Activated CD4-positive, alpha-beta T cell treated with anti-CD3 and anti-CD28 coated beads for 36 hours (primary cell): ENCODE measurements at regions not wholly inside any gene's neighbourhood (a gene's known extent, or its start where the extent isn't known, plus 50 kb on each side); places are given as distances from the start of the nearest gene placed in this dataset.
"Not testable (repeated sequence)": the region's sequence is repeated elsewhere in the genome, so short reads cannot be mapped to it uniquely, and the experiment has no call there.

ENCODE experiments used
- ATAC-seq: fragments of 200-7000 bp; cut with Tn5 transposase; one replicate; pipeline ENCODE4 v1.10.0; 2021; ENCODE audit warnings: mild to moderate bottlenecking, moderate library complexity
- CTCF ChIA-PET: fragments of 350-600 bp; sonication (Branson Sonifier 250); formaldehyde crosslinking; loops from one replicate; lab custom pipeline; 2021; ENCODE audit warnings: antibody characterized with exemption; lab: Charles Lee
- POLR2A ChIA-PET: fragments of 350-600 bp; sonication (Branson Sonifier 250); formaldehyde crosslinking; loops from one replicate; lab custom pipeline; 2021; ENCODE audit warnings: antibody characterized with exemption, inconsistent platforms; lab: Charles Lee
- DNase-seq: peaks from one replicate; pipeline ENCODE4 v3.0.0-alpha.2; 2020
- H3K27ac Mint-ChIP-seq: one replicate; pipeline ENCODE4 v1.8.0; 2021; ENCODE audit warnings: mixed read lengths
- H3K27me3 Mint-ChIP-seq: one replicate; pipeline ENCODE4 v1.8.0; 2021; ENCODE audit warnings: mixed read lengths
- H3K36me3 Mint-ChIP-seq: one replicate; pipeline ENCODE4 v1.8.0; 2021; ENCODE audit warnings: low read depth, mixed read lengths
- H3K4me1 Mint-ChIP-seq: one replicate; pipeline ENCODE4 v1.8.0; 2021; ENCODE audit warnings: mixed read lengths
- H3K4me3 Mint-ChIP-seq: one replicate; pipeline ENCODE4 v1.8.0; 2021; ENCODE audit warnings: mild to moderate bottlenecking, moderate library complexity, mixed read lengths
- H3K9me3 Mint-ChIP-seq: one replicate; pipeline ENCODE4 v1.8.0; 2021; ENCODE audit warnings: low read depth, mixed read lengths
- intact Hi-C, 2 experiments: fragments of 100-400 bp; cut with DNase I in 1 of 2; cut with micrococcal nuclease in 1 of 2; formaldehyde crosslinking; loops; one replicate each; pipeline versions ENCODE4 v1.14.2 to v1.15.1; 2022 to 2024; cut with DNase I, micrococcal nuclease

DNA sequence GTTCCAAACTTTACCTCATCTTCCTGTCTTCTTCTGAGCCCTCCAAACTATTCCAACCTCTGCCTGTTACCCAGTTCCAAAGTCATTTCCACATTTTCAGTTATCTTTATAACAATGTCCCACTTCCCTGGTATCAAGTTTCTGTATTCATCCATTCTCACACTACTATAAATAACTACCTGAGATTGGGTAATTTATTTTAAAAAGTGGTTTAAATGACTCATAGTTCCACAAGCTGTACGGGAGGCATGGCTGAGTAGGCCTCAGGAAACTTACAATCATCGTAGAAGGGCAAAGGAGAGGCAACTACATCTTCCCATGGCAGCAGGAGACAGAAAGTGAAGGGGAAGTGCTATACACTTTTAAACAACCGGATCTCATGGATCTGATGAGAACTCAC lies 428.5 kb upstream of the RGS18 start:
- no peaks in the 10 kb centered on the region for H3K4me1 Mint-ChIP-seq
- CTCF ChIA-PET, result no interaction called here
- no peak overlapping the region for H3K27ac Mint-ChIP-seq
- no peak overlapping the region for H3K4me3 Mint-ChIP-seq
- ATAC-seq, result no peak
- H3K9me3 Mint-ChIP-seq, result peaks cover 8% of the 10 kb centered on the region
- intact Hi-C loops, result no loop called here
- no peaks in the 10 kb centered on the region for H3K27me3 Mint-ChIP-seq
- DNase-seq, result no peak
- H3K36me3 Mint-ChIP-seq, result no peaks in the 10 kb centered on the region
- POLR2A ChIA-PET, result no interaction called here

DNA sequence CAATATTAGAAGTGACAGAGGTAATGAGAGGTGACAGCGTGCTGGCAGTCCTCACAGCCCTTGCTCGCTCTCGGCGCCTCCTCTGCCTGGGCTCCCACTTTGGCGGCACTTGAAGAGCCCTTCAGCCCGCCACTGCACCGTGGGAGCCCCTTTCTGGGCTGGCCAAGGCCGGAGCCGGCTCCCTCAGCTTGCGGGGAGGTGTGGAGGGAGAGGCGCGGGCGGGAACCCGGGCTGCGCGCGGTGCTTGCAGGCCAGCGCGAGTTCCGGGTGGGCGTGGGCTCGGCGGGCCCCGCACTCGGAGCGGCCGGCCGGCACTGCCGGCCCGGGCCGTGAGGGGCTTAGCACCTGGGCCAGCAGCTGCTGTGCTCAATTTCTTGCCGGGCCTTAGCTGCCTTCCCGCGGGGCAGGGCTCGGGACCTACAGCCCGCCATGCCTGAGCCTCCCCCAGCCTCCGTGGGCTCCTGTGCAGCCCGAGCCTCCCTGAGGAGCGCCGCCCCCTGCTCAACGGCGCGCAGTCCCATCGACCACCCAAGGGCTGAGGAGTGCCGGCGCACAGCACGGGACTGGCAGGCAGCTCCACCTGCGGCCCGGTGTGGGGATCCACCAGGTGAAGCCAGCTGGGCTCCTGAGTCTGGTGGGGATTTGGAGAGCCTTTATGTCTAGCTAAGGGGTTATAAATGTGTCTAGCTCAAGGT lies 426.5 kb upstream of the RGS18 start:
- H3K4me1 Mint-ChIP-seq, H3K36me3 Mint-ChIP-seq, H3K9me3 Mint-ChIP-seq, H3K27me3 Mint-ChIP-seq, H3K4me3 Mint-ChIP-seq, CTCF ChIA-PET, H3K27ac Mint-ChIP-seq, ATAC-seq, intact Hi-C loops, POLR2A ChIA-PET, DNase-seq: not testable (repeated sequence)

DNA sequence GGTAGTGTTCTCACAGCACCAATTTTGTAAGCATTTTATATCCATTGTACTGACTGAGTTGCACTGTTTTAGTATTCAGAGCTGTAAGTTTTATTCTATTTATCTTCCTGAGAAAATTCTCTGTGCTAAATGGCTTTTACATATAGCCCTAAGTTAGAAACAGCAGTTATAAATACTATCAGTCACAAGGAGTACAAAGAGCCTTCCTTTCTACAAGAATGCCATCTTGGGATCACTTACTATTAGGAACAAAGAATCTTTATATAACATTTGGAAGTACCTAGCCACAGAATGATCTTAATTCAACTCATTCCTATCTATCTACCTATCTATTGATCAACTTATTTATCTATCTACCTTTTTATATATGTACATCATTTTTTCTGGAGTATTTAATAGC lies 423.9 kb upstream of the RGS18 start:
- ChIA-PET POLR2A (no interaction called here), CTCF (no interaction called here)
- H3K36me3 Mint-ChIP-seq, result no peaks in the 10 kb centered on the region
- H3K4me3 Mint-ChIP-seq, result no peak overlapping the region
- no peaks in the 10 kb centered on the region for H3K27me3 Mint-ChIP-seq
- H3K27ac Mint-ChIP-seq, result no peak overlapping the region
- no peaks in the 10 kb centered on the region for H3K4me1 Mint-ChIP-seq
- no peak for DNase-seq
- no peak for ATAC-seq
- intact Hi-C loops, result no loop called here
- peaks cover 10% of the 10 kb centered on the region for H3K9me3 Mint-ChIP-seq

DNA sequence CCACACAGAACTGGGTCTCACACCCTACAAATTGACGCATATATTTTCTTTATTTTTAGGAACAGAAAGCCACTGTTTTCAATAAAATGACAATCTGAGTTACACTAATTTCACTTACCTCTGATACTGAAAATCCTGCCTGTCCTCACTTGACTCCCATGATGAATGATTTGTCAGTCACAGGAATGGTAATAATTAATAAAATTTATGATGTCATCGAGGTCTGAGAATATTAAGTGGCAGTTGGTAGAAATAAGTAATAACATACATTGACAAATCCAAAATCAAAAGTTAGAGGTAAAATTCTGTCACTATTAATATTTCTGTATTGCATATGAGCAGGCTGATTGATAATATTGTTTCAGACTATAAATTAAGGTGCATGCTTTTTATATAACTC lies 418.7 kb upstream of the RGS18 start:
- Mint-ChIP-seq H3K4me3 (no peak overlapping the region), H3K27ac (no peak overlapping the region), H3K4me1 (no peaks in the 10 kb centered on the region), H3K27me3 (no peaks in the 10 kb centered on the region), H3K9me3 (peaks cover 2% of the 10 kb centered on the region), H3K36me3 (no peaks in the 10 kb centered on the region)
- ChIA-PET POLR2A (no interaction called here), CTCF (no interaction called here)
- DNase-seq (no peak), ATAC-seq (no peak)
- intact Hi-C loops, result no loop called here

DNA sequence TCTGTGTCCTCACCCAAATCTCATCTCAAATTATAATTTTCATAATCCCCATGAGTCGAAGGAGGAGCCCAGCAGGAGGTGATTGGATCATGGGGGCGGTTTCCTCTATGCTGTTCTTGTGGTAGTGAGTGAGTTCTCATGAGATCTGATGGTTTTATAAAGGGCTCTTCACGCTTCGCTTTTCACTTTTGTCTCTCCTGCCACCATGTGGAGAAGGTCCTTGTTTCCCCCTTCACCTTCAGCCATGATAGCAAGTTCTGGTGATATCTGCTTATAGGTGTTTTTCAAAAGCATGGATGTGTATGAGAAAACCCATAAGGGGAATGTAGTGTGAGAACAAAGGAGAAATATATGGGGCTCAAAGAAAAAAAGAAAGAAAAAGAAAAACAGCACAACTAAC lies 405.9 kb upstream of the RGS18 start:
- ChIA-PET CTCF (no interaction called here), POLR2A (no interaction called here)
- Mint-ChIP-seq H3K4me1 (no peaks in the 10 kb centered on the region), H3K9me3 (peaks cover 3% of the 10 kb centered on the region), H3K36me3 (no peaks in the 10 kb centered on the region), H3K27me3 (no peaks in the 10 kb centered on the region), H3K4me3 (no peak overlapping the region), H3K27ac (no peak overlapping the region)
- no peak for DNase-seq
- no peak for ATAC-seq
- intact Hi-C loops, result no loop called here

DNA sequence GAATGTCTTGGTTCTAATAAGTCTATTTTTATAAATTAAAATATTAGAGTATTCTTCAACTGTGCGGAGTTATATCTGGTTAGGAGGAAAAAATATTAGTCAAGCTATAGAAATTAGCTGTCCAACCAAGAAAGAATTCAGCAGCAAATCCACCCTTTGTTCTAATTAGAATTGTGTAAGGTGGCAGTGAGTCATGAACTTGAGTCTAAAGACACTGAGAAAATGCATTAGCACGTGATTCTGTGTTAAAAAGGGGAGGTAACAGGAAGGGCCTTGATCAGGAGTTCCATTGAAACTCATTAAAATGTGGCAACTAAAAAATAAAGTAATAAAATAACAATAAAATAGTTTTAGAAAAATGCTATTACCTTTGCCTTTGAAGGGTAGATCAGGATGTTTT lies 398.2 kb upstream of the RGS18 start:
- Mint-ChIP-seq H3K4me1 (no peaks in the 10 kb centered on the region), H3K9me3 (no peaks in the 10 kb centered on the region), H3K27me3 (no peaks in the 10 kb centered on the region), H3K27ac (no peak overlapping the region), H3K36me3 (no peaks in the 10 kb centered on the region), H3K4me3 (no peak overlapping the region)
- CTCF ChIA-PET, result no interaction called here
- ATAC-seq, result no peak
- POLR2A ChIA-PET, result no interaction called here
- no peak for DNase-seq
- intact Hi-C loops, result no loop called here

DNA sequence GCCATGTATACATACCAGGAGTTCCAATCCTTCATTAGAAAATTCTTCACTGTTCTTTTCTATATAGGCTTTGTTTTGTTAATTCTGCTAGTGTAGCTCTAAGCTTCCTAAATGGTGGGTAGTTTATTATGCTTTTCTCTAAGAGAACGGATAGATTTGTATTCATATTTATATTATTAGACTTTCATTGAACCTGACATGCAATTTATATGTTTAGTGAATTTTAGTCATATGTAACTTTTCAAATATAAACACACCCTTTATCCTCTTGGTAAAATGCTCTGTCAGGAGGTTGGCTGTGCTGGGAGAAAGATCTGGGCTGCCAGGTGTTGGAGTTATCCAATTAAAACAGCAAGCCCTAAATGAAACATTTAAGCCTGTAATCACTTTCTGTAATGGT lies 369.7 kb upstream of the RGS18 start:
- Mint-ChIP-seq H3K27me3 (no peaks in the 10 kb centered on the region), H3K9me3 (peaks cover 2% of the 10 kb centered on the region), H3K27ac (no peak overlapping the region), H3K4me3 (no peak overlapping the region), H3K4me1 (no peaks in the 10 kb centered on the region), H3K36me3 (no peaks in the 10 kb centered on the region)
- ChIA-PET CTCF (no interaction called here), POLR2A (no interaction called here)
- intact Hi-C loops, result no loop called here
- DNase-seq, result no peak
- ATAC-seq, result no peak

DNA sequence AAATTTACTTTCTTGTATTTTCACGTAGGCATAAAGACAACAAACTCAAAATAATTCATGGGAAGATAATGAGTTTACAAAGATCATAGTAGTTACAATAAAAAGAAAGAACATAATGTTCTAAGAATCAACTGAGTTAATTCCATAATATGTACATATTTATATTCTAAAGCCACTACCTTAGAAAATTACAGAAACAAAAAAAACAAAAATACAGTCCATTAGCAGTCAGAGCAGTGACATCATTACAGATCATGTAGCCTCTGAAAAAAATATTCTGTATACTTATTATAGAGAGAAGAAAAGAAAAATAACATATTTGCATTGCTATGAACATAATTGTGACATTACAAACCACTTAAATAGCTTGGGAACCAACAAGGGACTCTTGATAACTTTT lies 360.1 kb upstream of the RGS18 start:
- no peak for ATAC-seq

DNA sequence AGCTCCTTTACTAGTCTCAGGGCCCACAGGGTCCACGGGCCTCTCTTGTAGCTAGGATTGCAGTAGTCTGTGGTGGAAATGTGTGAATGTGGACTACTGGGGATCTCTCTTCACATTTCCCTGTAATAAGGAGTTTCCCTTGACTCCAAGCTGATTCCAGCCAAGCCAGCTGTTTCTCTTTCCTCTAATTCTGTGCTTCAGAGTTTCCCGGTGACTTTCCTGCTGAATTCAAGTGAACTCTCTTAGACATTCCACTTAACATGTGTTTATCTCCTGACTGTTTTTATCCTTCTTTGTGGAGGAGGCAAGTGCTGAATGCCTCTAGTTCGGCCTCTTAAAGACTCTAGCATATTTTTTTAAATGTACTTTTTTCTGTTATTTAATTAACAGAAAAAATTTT lies 354.0 kb upstream of the RGS18 start:
- CTCF ChIA-PET, result interaction anchor here (0.6 kb wide), 1 partner anchor 495 kb away, joined by 3 read pairs; no protein-coding TSS in a partner anchor
- POLR2A ChIA-PET, result interaction anchor here (0.7 kb wide), 1 partner anchor 937 kb away, joined by 4 read pairs; no protein-coding TSS in a partner anchor
- ATAC-seq, result no peak

More for the DNA sequence above, 360.1 kb upstream of the RGS18 start:
- intact Hi-C loops, result no loop called here
- POLR2A ChIA-PET, result no interaction called here
- no peaks in the 10 kb centered on the region for H3K36me3 Mint-ChIP-seq
- H3K27ac Mint-ChIP-seq, result no peak overlapping the region
- H3K4me3 Mint-ChIP-seq, result no peak overlapping the region
- H3K4me1 Mint-ChIP-seq, result no peaks in the 10 kb centered on the region
- CTCF ChIA-PET, result no interaction called here
- DNase-seq, result no peak
- H3K27me3 Mint-ChIP-seq, result no peaks in the 10 kb centered on the region
- H3K9me3 Mint-ChIP-seq, result peaks cover under 1% of the 10 kb centered on the region

DNA sequence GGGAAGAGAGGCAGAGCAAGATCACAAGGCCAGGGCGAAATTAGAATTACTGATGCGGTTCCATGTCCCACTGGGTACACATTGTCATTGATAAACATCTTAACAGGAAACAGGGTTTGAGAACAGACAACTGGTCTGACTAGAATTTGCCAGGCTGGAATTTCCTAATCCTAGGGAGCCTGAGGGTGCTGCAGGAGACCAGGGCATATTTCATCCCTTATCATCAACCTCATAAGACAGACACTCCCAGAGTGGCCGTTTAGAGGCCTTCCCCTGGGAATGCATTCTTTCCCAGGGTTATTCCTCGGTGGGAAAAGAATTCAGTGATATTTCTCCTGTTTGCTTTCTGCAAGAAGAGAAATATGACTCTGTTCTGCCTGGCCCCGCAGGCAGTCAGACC lies 344.7 kb upstream of the RGS18 start:
- H3K4me3 Mint-ChIP-seq, H3K27me3 Mint-ChIP-seq, POLR2A ChIA-PET, H3K27ac Mint-ChIP-seq, H3K4me1 Mint-ChIP-seq, H3K36me3 Mint-ChIP-seq, H3K9me3 Mint-ChIP-seq, DNase-seq, intact Hi-C loops, ATAC-seq, CTCF ChIA-PET: not testable (repeated sequence)

More for the DNA sequence above, 354.0 kb upstream of the RGS18 start:
- Mint-ChIP-seq H3K36me3 (no peaks in the 10 kb centered on the region), H3K4me1 (no peaks in the 10 kb centered on the region), H3K27me3 (no peaks in the 10 kb centered on the region), H3K4me3 (no peak overlapping the region), H3K9me3 (no peaks in the 10 kb centered on the region), H3K27ac (no peak overlapping the region)
- intact Hi-C loops, result no loop called here
- DNase-seq, result no peak

DNA sequence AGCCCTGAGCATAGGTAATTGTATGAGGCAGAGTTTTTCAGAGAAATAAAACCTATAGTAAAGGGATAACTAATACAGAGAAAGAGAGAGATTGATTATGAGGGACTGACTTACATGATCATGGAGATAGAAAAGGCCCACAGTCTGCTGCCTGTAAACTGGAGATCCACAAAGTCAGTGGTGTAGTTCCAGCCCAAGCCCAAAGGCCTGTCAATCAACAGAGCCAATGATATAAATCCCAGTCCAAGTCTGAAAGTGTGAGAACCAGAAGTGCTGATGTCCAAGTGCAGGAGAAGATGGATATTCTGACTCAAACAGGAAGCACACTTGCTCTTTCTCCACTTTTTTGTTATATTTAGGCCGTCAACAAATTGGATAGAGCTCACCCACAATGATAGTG lies 340.1 kb upstream of the RGS18 start:
- no peak for ATAC-seq
- intact Hi-C loops, result no loop called here
- Mint-ChIP-seq H3K27me3 (no peaks in the 10 kb centered on the region), H3K4me1 (no peaks in the 10 kb centered on the region), H3K36me3 (no peaks in the 10 kb centered on the region), H3K4me3 (no peak overlapping the region), H3K9me3 (peaks cover 3% of the 10 kb centered on the region), H3K27ac (no peak overlapping the region)
- POLR2A ChIA-PET, result no interaction called here
- CTCF ChIA-PET, result no interaction called here
- DNase-seq, result no peak

DNA sequence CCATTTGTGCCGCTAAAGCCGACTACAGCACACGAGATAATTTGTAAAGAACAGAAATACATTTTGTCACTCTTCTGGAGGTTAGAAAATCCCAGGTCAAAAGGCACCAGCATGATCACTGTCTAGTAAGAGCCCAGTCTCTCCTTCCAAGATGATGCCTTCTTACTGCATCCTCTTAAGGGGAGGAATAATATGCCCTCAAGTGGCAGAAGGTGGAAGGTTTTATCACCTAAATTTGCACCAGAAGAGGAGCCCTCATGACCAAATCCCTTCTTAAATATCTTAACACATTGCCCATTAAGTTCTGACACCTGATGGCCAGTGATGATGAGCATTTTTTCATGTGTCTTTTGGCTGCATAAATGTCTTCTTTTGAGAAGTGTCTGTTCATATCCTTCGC lies 326.7 kb upstream of the RGS18 start:
- POLR2A ChIA-PET, result no interaction called here
- no peaks in the 10 kb centered on the region for H3K27me3 Mint-ChIP-seq
- H3K36me3 Mint-ChIP-seq, result no peaks in the 10 kb centered on the region
- H3K4me3 Mint-ChIP-seq, result no peak overlapping the region
- peaks cover 2% of the 10 kb centered on the region for H3K9me3 Mint-ChIP-seq
- ATAC-seq (no peak), DNase-seq (no peak)
- no peak overlapping the region for H3K27ac Mint-ChIP-seq
- H3K4me1 Mint-ChIP-seq, result no peaks in the 10 kb centered on the region
- intact Hi-C loops, result loop anchor here in 1 of 2 experiments (5.0 kb wide), 1 partner anchor 51 kb away; no protein-coding TSS in a partner anchor
- CTCF ChIA-PET, result no interaction called here
